LHCN-M2 (cell line): ENCODE measurements at regions not wholly inside any gene's neighbourhood (a gene's known extent, or its start where the extent isn't known, plus 50 kb on each side); places are given as distances from the start of the nearest gene placed in this dataset.
"Not testable (repeated sequence)": the region's sequence is repeated elsewhere in the genome, so short reads cannot be mapped to it uniquely, and the experiment has no call there.

Experiments
- DNase-seq: peaks from one replicate; pipeline ENCODE4 v3.0.0-alpha.2; 2012; ENCODE audit warnings: low read depth

DNA sequence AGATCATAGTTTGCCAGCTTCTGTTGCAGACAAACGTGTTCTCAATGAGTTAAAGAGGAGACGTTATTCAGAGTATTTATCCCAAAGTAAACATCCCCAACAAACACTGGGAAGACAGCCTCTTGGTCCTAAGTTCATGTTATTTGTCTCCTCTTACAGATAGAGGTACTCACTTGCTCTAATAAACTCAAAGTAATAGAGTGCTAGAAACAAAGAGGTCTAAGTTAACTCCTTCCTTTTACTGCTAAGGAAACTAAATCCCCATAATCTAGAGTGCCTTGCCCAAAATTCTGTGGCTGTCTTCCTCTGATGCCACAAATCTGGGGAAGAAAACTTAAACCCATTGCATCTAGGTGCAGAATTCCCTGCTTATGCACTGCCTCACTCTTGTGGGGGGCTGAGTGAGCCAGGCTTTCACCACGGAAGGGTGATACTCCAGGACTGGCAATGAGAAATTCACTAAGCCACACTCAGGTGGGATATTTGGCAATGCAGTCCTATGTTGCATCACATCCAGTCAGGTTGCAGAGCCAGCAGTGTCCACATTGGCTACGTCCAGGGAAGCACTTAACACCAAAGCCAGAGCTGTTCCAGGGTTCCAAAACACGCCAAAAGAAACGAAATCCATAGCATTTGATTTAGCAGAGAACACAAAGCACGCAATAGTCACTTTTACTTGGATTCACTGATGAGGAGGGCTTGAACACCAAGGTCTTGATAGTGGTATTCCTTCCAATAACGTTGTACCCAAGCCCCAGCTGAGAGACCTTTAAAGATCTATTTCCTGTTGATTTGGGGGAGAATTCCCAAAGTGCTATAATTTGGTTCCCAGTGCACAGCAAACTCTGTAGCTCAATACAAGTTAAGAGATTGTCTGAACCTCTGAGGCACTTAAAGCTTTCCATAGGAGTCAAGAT is 81.0 kb upstream of the FOXQ1 start:
- no peak for DNase-seq

GRCh38 chr6:1230281-1230680 is 81.6 kb upstream of the FOXQ1 start:
- DNase-seq: no peak

GRCh38 chr6:1229808-1230207 is 82.1 kb upstream of the FOXQ1 start:
- no peak for DNase-seq

GRCh38 chr6:1229301-1229700 is 82.6 kb upstream of the FOXQ1 start:
- no peak for DNase-seq

DNA sequence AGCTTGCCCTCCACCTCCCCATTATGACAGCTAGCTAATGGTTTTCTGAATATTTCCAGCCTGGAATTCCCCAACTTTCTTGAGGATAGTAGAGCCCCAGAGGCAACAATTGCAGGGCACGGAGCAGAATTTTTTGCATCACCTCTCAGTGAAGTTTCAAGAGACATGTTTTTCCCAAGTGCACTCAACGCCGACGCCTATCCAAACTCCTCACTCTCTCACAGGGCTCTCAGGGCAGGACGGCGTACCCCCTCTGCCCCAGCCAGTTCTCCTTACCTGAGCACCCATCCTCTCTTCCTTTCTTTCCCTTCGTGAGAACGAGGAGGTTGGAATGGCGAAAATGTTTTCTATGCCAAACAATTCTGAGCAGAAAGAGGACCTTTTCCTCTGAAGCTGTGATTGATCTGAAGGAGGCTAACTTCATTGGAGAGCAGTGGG is 83.1 kb upstream of the FOXQ1 start:
- no peak for DNase-seq

DNA sequence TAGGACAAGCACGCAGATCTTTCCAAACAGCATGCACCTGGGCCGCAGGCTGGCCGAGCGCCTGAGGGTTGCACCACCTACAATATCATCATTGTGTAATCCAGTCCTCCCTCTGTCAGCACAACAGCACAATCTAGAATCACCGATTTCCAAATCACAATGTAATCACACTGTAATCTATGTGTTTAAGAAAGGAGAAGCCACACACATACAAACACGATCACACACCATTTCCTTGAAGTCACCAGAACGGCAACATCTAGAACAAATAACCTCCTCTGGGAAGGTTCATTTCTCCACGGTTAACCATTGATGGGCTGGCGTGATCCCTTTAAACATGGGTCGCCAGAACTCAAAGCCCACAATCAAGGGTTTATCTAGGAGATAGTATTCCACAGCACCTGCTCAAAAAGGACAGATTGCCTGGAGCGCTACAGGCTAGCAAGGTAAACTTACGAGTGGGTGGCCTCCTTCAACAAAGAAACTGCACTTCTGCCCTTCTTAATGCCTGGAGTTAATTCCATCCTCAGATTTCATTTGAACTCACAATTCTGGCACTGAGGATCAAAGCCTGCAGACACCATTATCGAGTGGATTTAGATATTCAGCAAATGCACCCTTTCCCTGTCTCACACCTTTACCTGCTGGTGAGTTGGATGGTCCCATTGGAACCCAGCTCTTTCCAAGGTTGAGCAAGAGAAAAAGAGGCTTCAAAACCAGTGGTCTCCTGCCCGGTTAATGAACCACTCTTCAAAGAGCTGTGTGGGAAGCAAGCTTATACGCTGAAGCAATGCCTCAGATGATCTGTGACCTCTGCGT is 83.8 kb upstream of the FOXQ1 start:
- DNase-seq: no peak

DNA sequence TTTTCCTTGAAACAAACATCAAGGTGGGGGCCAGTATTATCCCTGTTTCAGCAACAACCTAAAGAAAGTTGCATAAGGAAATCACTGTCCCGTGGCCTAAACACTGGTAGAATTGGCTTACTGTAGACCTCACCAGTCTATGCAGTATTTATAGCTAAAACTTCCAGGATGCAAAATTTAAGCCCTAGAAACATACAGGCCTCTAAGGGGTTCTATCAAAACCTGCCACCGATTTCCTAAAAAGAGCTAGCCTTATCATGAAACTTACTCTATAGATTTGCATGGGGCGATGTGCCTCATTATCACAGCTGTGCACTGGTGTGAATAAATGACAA is 84.3 kb upstream of the FOXQ1 start:
- no peak for DNase-seq

GRCh38 chr6:1226277-1227099 is 85.4 kb upstream of the FOXQ1 start:
- no peak for DNase-seq

DNA sequence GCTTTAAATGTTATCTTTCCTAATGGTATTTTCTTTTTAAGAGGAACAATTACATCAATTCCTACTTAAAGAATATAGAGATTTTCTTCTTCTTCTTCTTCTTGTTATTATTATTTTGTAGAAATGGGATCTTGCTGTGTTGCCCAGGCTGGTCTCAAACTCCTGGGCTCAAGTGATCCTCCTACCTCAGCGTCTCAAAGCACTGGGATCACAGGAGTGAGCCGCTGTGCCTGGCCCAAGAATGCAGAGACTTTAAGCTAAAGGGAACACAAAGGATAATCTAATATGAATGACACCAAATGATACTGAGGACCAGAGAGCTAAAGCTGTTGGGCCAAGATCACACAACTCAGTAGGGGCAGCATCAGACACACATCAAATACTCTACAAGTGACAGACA is 87.4 kb upstream of the FOXQ1 start:
- DNase-seq: no peak

- no peak for DNase-seq
These were observed 88.9 kb upstream of the FOXQ1 start for GRCh38 chr6:1222728-1223595.

DNA sequence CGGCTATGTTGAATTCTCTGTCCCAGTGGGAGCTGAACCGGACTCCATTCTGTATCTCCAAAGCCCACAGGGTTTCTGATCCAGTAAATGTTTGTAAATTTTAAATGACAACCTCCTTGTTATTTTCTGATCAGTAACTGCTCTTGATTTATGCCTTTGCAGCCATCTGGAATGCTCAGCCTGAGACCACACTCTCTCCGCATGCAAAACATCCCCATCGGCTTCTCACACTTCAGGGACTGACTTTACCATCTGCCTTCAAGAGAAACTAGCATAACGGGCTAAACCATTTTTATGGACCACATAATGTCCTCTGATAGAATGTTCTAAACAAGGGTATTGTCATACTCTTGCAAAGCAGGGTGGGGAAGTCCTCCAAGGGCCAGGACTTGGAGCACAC is 94.5 kb upstream of the FOXQ1 start:
- no peak for DNase-seq

- DNase-seq: no peak
These were observed 95.4 kb upstream of the FOXQ1 start for GRCh38 chr6:1216488-1216974.

DNA sequence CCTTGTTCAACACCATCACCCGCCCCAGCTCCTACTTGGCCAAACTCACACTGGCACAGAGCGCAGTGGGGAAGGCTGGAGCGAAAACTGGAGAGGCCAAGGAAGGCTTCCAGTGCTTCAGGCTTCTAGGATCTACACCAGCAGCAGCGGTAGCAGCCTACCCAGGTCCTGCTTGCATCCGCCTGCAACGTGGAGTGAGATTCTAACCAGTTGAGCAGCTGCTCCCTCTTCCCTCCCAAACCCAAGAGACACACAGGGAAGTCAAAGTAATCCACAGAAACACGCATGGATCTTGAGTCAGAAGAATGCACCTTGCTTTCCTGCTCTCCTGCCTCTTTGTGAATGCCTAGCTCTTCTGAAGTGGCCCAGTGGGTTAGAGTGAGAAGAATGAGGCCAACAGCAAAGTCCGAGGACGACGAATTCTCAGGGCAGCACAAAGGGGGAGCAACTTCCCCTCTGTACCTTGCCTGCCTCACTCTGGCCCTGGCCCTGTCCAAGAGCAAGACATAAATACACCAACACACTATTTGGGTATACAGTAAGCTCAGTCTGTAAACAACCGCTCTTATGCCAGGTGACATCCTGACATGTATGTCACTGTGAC is 95.9 kb upstream of the FOXQ1 start:
- no peak for DNase-seq

DNA sequence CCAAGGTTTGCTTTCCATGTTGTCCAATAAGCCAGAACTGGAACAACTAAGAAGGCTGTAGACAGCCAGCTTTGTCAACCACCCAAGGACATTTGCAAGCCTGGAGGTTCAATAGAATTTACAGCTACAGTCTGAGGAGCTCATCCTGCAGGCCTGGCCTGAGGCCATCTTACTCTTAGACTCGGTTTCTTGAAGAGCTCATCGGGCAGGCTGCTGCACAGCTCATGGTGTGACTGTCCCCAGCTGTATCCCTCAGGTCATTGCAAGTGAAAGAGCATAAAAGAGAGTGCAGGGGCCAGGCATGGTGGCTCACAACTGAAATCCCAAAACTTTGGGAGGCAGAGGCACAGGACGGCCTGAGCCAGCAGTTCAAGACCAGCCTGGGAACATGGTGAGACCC is 96.9 kb upstream of the FOXQ1 start:
- no peak for DNase-seq

GRCh38 chr6:1212919-1213318 is 99.0 kb upstream of the FOXQ1 start:
- DNase-seq: no peak

DNA sequence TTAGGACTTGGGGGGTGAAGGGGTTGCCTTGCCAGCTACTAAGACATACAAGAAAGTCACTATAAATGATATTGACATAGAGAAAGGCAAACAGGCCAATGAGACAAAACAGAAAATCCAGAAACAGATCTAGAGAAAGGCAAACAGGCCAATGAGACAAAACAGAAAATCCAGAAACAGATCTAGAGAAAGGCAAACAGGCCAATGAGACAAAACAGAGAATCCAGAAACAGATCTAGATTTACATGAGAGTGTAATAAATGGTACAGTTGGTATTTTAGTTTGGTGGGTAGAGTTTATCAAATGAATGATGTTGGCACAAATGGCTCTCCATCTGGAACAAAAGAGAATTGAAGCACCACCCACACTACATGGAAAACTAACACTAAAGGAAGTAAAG is 99.8 kb upstream of the FOXQ1 start:
- DNase-seq: not testable (repeated sequence)

- DNase-seq: not testable (repeated sequence)
These were observed 101.3 kb upstream of the FOXQ1 start for GRCh38 chr6:1210631-1211030.

GRCh38 chr6:1208876-1209275 is 103.0 kb upstream of the FOXQ1 start:
- peak; percentile 30 for DNase-seq

DNA sequence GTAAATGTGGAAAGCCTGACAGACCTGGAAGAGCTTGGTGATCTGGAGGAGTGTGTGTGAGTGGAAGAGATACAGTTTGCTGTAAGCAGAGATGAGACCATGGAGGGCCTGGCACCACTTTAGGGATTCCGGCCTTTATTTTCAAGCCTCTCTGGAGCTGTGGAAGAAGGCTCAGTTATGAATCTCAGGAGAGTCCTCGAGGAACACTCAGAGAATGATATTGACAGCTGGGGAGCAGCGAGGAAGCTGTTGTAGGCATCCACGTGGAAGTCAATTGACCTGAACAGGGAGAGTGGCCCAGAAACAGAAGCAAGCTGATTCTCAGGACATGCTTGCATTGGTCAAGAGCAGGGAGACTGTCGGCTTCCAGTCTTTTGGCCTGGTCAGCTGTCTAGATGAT is 108.4 kb upstream of the FOXQ1 start:
- no peak for DNase-seq

- no peak for DNase-seq
These were observed 109.7 kb upstream of the FOXQ1 start for GRCh38 chr6:1202201-1202600.
